Midbrain (tissue), 1 donor: ENCODE measurements at regions not wholly inside any gene's neighbourhood (a gene's known extent, or its start where the extent isn't known, plus 50 kb on each side); places are given as distances from the start of the nearest gene placed in this dataset.

Experiments used
- DNase-seq: peaks from one replicate; lab custom pipeline; 2025; lab: John Stamatoyannopoulos, UW

GRCh38 chr5:82807021-82807420 is 270.2 kb downstream of the TMEM167A start:
- no peak for DNase-seq

GRCh38 chr5:82806513-82806912 is 270.7 kb downstream of the TMEM167A start:
- DNase-seq = no peak

GRCh38 chr5:82804155-82804690 is 273.0 kb downstream of the TMEM167A start:
- DNase-seq = no peak

- DNase-seq = no peak
Measured at GRCh38 chr5:82802954-82803353, 274.2 kb downstream of the TMEM167A start.

GRCh38 chr5:82800826-82801225 is 276.4 kb downstream of the TMEM167A start:
- DNase-seq = no peak

- no peak for DNase-seq
Measured at GRCh38 chr5:82799361-82800077, 277.7 kb downstream of the TMEM167A start.

GRCh38 chr5:82798676-82799075 is 278.5 kb downstream of the TMEM167A start:
- no peak for DNase-seq

- no peak for DNase-seq
Measured at GRCh38 chr5:82796643-82797416, 280.4 kb downstream of the TMEM167A start.

GRCh38 chr5:82794876-82795275 is 282.3 kb downstream of the TMEM167A start:
- no peak for DNase-seq

- peak; percentile 23 for DNase-seq
Measured at GRCh38 chr5:82793808-82794419, 283.3 kb downstream of the TMEM167A start.

GRCh38 chr5:82792096-82792495 is 285.1 kb downstream of the TMEM167A start:
- DNase-seq = no peak

GRCh38 chr5:82789095-82789494 is 288.1 kb downstream of the TMEM167A start:
- DNase-seq = no peak

GRCh38 chr5:82786748-82787147 is 290.4 kb downstream of the TMEM167A start:
- DNase-seq = no peak

- DNase-seq = no peak
Measured at GRCh38 chr5:82785882-82786509, 291.2 kb downstream of the TMEM167A start.

GRCh38 chr5:82785456-82785855 is 291.7 kb downstream of the TMEM167A start:
- DNase-seq = no peak

- DNase-seq = no peak
Measured at GRCh38 chr5:82784521-82784920, 292.7 kb downstream of the TMEM167A start.

GRCh38 chr5:82777106-82777505 is 300.1 kb downstream of the TMEM167A start:
- no peak for DNase-seq

- DNase-seq = no peak
Measured at GRCh38 chr5:82772281-82772680, 304.9 kb downstream of the TMEM167A start.

GRCh38 chr5:82766206-82766605 is 311.0 kb downstream of the TMEM167A start:
- DNase-seq = no peak

- no peak for DNase-seq
Measured at GRCh38 chr5:82765765-82766164, 311.4 kb downstream of the TMEM167A start.

- DNase-seq = no peak
Measured at GRCh38 chr5:82760856-82761255, 316.3 kb downstream of the TMEM167A start.

GRCh38 chr5:82758881-82759280 is 318.3 kb downstream of the TMEM167A start:
- DNase-seq = no peak
